ENCODE measurements at regions not wholly inside any gene's neighbourhood (a gene's known extent, or its start where the extent isn't known, plus 50 kb on each side); places are given as distances from the start of the nearest gene placed in this dataset.

GRCh38 chr3:1962396-1963088, 136.1 kb upstream of the CNTN4 start:
- no peak for DNase-seq (ENCODE audit: low spot score)
- Histone ChIP-seq H3K27ac (no peak overlapping the region), H3K4me3 (no peak overlapping the region)
- TF ChIP-seq CTCF (IDR thresholded peaks at IDR 0.05) = no peak

GRCh38 chr3:1963896-1964295, 134.8 kb upstream of the CNTN4 start:
- DNase-seq (ENCODE audit: low spot score) = no peak
- no peak overlapping the region for H3K27ac ChIP-seq
- no peak for TF ChIP-seq CTCF (IDR thresholded peaks at IDR 0.05)
- no peak overlapping the region for H3K4me3 ChIP-seq

- Histone ChIP-seq H3K4me3 (no peak overlapping the region), H3K27ac (no peak overlapping the region)
- DNase-seq (ENCODE audit: low spot score) = no peak
- no peak for TF ChIP-seq CTCF (IDR thresholded peaks at IDR 0.05)
Measured at GRCh38 chr3:1967525-1967924, 131.1 kb upstream of the CNTN4 start.

GRCh38 chr3:1969281-1969680, 129.4 kb upstream of the CNTN4 start:
- no peak for DNase-seq (ENCODE audit: low spot score)
- no peak overlapping the region for H3K4me3 ChIP-seq
- no peak overlapping the region for H3K27ac ChIP-seq
- TF ChIP-seq CTCF (IDR thresholded peaks at IDR 0.05) = no peak

- TF ChIP-seq CTCF (IDR thresholded peaks at IDR 0.05) = no peak
- no peak overlapping the region for H3K4me3 ChIP-seq
- DNase-seq (ENCODE audit: low spot score) = no peak
- no peak overlapping the region for H3K27ac ChIP-seq
Measured at GRCh38 chr3:1971780-1972179, 126.9 kb upstream of the CNTN4 start.

- TF ChIP-seq CTCF (IDR thresholded peaks at IDR 0.05) = no peak
- Histone ChIP-seq H3K4me3 (no peak overlapping the region), H3K27ac (no peak overlapping the region)
- DNase-seq (ENCODE audit: low spot score) = no peak
Measured at GRCh38 chr3:1979961-1980615, 118.6 kb upstream of the CNTN4 start.

- DNase-seq (ENCODE audit: low spot score) = no peak
- Histone ChIP-seq H3K27ac (no peak overlapping the region), H3K4me3 (no peak overlapping the region)
- TF ChIP-seq CTCF (IDR thresholded peaks at IDR 0.05) = no peak
Measured at GRCh38 chr3:1987980-1988379, 110.7 kb upstream of the CNTN4 start.
